HepG2 (cell line): ENCODE measurements at regions not wholly inside any gene's neighbourhood (a gene's known extent, or its start where the extent isn't known, plus 50 kb on each side); places are given as distances from the start of the nearest gene placed in this dataset.

Experiments
- CTCF ChIP-seq: sonication (generic); formaldehyde crosslinking; IDR thresholded peaks from 2 replicates; pipeline ENCODE4 v1.5.0; 2020; ENCODE audit warnings: mild to moderate bottlenecking, missing genetic modification reagents, moderate library complexity
- FOXM1 ChIP-seq: sonication (generic); formaldehyde crosslinking; IDR thresholded peaks from 2 replicates; pipeline ENCODE4 v1.5.0; 2020; ENCODE audit warnings: missing genetic modification reagents
- ZNF670 ChIP-seq: sonication (generic); formaldehyde crosslinking; IDR thresholded peaks from 2 replicates; pipeline ENCODE4 v1.8.0; 2022; ENCODE audit warnings: mild to moderate bottlenecking, missing genetic modification reagents, borderline replicate concordance

DNA sequence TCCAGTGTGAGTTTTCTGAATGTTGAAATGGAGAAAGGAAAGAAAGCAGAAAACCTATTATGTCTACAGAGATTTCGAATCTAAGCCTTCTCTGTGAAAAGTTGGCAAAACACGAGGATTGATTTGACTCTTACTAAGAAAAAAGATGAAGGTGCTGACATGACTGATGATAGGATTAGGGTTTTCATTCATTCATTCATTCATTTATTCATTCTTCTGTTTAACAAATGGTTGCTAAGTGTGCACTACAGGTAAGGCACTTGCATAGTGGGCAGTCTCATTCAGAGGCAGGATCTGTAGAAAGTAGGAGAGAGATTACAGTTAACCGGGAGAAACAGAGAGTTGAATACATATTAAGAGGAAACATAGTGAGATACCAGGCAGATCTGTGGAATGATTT lies 137.1 kb downstream of the ZNF365 start:
- TF ChIP-seq ZNF670 (CRISPR knock-in tag) (no peak), CTCF (CRISPR knock-in tag) (no peak), FOXM1 (CRISPR knock-in tag) (no peak)
